Fibroblast of skin of left quadriceps (primary cell): ENCODE measurements at regions not wholly inside any gene's neighbourhood (a gene's known extent, or its start where the extent isn't known, plus 50 kb on each side); places are given as distances from the start of the nearest gene placed in this dataset.
"Not testable (repeated sequence)": the region's sequence is repeated elsewhere in the genome, so short reads cannot be mapped to it uniquely, and the experiment has no call there.

Experiments used
- DNase-seq, 2 experiments: peaks; one replicate each; pipeline ENCODE4 v3.0.0-alpha.2; 2013; ENCODE audit warnings: low read depth in 2 of 2

GRCh38 chr3:118760585-118761290, 273.9 kb downstream of the IGSF11 start:
- DNase-seq = no peak

- no peak for DNase-seq
These were observed 273.4 kb downstream of the IGSF11 start for GRCh38 chr3:118761291-118761606.

GRCh38 chr3:118765636-118766305, 268.9 kb downstream of the IGSF11 start:
- no peak for DNase-seq

DNA sequence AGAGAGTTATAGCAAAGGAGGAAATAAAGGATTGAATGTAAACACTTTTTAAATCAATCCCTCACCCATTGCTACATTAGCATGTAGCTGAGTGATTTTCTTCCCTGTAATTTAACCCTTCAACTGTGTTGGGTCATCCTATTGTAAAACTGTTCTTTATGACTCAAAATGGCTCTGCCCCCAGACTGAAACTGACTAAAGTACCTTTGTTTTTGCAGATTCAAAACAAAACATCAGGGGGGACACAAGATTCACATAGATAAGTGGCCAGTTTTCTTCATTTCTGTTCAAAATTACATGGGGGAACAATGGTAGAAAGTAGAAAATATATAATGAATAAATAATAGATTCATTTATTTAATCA, 268.4 kb downstream of the IGSF11 start:
- DNase-seq = no peak

- DNase-seq = no peak
These were observed 262.6 kb downstream of the IGSF11 start for GRCh38 chr3:118772036-118772435.

DNA sequence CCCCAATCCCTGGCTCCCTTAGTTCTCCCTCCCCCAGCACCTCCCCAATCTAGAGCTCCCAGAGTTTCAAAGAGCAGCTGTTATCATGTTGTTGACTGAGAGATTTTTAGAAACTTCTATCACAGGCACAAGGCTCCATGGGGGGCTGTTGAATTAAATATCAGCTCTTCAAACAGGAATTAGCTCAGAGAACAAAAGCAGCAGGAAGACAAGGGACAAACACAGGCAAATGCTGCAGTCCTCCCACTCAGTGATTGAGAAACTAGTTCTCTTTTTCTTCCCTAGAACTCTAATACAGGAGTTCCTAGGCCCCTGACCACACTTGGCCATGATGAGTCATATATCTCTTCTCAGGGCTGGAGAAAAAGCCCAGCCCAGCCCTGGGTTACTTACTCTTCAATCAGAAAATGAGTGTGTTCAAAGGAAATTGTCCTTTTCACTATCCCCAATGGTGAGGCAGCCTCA, 262.1 kb downstream of the IGSF11 start:
- no peak for DNase-seq

- DNase-seq = no peak
These were observed 259.6 kb downstream of the IGSF11 start for GRCh38 chr3:118775021-118775420.

- DNase-seq = no peak
These were observed 256.4 kb downstream of the IGSF11 start for GRCh38 chr3:118778201-118778600.

DNA sequence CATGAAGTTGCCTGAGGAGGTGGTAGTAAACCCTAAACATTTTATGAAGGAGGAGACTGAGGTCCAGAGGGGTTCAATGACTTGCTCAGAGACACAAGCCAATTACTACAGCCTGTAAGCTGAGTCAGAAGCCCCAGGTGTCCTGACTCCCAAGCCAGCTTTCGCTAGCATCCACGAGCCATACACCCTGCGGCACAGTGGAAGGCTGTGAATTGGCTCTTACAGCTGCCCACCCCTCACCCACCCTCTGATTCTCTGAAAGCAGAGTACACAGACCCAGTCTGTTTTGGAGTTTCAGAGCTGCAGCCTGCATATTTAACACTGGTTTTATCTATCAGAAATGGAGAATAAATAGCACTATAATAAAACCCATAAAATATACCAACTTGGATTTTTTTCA, 253.4 kb downstream of the IGSF11 start:
- DNase-seq = no peak

DNA sequence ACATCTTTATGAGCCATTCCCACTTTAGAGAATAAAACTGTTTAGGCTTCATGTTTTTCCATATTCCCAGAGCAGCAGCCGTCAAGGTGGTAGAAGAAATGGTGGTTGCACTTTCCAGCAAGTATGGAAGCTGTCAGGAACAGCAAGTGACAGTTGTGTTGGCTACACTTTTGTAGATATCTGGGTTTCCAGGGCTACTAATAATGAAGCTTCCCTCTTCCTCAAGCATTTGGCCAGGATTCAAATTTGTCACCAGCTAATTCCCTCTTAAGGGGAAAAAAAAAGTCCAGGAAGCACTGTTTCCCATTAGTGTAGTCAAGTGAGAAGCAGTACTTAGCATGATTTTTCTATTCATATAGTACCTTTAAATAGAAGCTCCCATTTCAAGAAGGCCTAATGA, 252.8 kb downstream of the IGSF11 start:
- no peak for DNase-seq

GRCh38 chr3:118782755-118783202, 251.9 kb downstream of the IGSF11 start:
- no peak for DNase-seq

GRCh38 chr3:118785415-118785814, 249.2 kb downstream of the IGSF11 start:
- DNase-seq = no peak

DNA sequence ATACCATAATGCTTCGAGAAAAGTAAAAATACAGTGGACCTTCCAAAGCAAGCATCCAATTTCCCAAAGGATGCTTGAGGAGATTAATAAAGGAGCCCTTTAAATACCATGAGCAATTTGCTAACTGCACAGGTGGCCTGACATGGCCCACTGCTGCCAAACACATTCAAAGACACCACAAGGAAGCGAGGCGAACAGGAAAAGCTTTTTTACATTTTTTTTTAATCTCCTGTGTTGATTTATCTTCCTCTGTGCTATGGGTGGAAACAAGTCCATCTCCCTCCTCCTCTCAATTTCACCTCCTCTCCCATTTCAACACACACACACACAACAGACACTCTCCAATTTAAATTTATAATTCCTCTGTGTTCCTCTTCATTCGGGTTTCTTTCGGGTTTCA, 243.4 kb downstream of the IGSF11 start:
- no peak for DNase-seq

DNA sequence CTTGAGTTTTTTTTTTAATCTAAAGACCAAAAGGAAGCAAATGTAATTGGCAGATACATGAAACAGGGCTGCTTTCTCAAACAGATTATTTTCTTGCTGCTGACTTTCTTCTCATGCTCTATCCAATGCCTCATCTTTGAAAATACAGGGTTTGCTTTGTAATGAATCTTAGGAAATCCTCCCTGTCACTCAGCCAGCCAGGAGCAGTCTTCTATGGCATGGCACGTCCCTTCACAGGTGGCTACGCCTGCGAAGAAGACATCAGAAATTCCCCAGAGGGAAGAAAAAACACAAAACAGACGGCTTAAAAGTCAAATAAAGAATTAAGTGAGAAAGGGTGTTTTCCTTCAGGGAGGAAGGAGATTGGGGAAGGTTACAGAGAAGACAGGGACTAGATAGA, 242.5 kb downstream of the IGSF11 start:
- no peak for DNase-seq

- DNase-seq = no peak
These were observed 241.5 kb downstream of the IGSF11 start for GRCh38 chr3:118793176-118793575.

GRCh38 chr3:118799303-118799702, 235.3 kb downstream of the IGSF11 start:
- no peak for DNase-seq

DNA sequence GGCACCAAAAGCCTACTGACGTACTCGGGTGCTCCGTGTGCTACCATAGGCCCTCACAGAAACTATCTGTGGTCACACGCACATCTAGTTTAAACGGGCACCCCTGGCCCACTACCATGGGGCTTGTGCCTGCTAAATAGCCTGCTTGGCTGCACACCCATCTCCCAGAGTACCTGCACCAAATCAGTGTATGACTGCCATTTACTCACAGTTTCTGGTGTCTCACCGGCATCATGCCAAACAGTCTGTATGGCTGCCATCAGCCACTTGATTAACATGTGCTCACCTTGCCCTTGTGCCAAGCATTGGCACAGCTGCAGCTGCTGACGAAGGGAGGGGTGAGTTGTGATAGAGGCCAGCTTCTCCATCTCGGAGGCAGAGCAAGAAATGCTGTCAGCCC, 232.7 kb downstream of the IGSF11 start:
- no peak for DNase-seq

DNA sequence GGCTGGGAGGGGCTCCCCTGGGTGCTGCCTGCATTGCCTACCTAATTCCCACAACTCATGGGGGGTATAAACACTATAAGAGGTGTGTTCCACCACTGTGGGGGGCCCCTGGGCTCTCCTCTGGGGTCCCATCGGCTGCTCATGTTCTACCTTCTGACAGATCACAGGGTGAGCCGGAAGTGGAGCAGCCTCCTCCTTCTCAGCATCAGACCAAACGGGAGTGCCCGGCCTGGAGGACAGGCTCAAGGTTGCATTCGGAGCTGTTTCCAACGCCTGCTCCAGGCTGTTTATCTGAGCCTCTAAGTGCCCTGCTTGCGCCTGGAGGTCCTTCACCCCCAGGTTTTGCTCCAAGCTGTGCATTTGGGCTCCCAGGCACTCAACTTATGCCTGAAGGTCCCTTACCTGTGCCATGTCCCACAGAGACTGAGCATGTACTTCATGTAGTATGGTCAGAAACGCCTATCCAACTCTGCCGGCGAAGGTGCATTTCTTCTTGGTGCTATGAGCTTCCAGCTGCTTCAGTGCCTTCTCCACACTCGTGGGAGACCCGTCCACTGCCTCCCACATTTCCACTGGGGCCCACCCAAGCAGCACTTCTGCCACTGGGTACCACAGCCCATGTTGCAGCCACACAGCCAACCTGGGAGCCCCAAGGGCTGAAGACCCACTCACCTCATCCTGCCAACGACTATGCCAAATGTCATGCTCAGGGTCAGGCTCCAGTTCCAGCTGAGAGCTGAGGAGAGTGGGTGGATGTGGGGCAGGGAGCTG, 232.1 kb downstream of the IGSF11 start:
- DNase-seq = no peak

GRCh38 chr3:118803096-118803476, 231.6 kb downstream of the IGSF11 start:
- DNase-seq = no peak

DNA sequence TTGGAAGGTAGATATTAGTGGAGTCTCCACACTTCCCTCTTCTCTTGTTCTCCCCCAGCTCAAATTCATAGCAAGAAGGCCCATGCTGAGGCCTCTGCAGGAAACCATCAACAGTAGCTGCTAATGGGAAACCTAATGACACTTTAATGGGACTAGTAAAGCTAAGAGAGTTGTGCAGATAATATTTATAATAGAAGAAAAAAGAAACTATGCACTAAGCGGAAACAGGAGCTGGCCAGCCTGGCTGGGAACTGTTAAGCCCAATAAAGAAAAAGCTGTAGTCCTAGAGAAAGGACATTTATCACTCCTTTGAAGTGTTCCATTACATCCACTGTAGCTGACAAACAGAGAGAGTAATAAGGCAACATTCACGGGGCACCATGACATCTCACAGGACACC, 229.6 kb downstream of the IGSF11 start:
- no peak for DNase-seq

GRCh38 chr3:118806423-118806822, 228.2 kb downstream of the IGSF11 start:
- no peak for DNase-seq

DNA sequence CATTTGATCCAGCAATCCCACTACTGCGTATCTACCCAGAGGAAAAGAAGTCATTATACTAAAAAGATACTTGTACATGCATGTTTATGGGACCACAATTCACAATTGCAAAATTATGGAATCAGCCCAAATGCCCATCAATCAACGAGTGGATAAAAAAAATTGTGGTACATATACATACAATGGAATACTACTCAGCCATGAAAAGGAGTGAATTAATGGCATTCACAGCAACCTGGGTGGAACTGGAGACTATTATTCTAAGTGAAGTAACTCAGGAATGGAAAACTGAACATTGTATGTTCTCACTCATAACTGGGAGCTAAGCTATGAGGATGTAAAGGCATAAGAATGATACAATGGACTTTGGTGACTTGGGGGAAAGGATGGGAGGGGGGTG, 227.3 kb downstream of the IGSF11 start:
- not testable (repeated sequence) for DNase-seq

DNA sequence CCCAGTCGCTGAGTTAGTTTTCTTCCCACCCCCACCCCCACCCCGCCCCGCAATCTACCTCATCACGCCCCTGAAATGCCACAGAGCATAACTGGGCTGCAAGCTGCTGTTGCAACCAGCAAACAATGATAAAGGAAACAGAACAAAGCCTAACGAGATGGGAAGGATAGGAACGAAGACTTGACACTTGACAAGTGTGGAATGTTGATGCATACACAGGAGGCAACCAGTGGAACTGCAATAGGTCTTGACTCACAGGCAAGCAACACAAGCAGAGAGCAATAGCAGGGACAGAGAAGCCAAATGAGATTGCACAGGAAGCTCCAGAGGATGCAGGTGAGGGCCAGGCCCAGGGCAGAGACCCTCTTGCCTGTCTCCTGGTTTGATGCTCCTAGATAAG, 225.9 kb downstream of the IGSF11 start:
- no peak for DNase-seq
